NCI-H128 (cell line): ENCODE measurements at regions not wholly inside any gene's neighbourhood (a gene's known extent, or its start where the extent isn't known, plus 50 kb on each side); places are given as distances from the start of the nearest gene placed in this dataset.
"Not testable (repeated sequence)": the region's sequence is repeated elsewhere in the genome, so short reads cannot be mapped to it uniquely, and the experiment has no call there.

ENCODE experiments used
- DNase-seq: peaks from one replicate; lab custom pipeline; 2025; ENCODE audit not compliant: unreplicated experiment; lab: John Stamatoyannopoulos, UW

DNA sequence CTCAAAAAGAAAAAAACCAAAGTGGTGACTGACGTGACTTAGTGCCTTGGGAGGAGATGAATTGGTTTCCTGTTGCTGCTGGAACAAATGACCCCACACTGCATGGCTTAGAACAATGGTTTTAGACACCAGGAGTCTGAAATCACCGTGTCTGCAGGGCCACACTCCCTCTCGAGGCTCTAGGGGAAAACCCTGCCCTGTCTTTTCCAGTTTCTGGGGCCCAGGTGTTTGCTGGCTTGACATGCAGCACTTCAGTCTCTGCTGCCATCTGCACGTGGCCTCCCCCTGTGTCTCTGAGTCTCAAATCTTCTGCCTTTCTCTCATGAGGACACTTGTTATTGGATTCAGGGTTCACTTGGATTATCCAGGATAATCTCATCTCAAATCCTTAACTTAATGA lies 323.8 kb upstream of the TNRC6C start:
- no peak for DNase-seq

DNA sequence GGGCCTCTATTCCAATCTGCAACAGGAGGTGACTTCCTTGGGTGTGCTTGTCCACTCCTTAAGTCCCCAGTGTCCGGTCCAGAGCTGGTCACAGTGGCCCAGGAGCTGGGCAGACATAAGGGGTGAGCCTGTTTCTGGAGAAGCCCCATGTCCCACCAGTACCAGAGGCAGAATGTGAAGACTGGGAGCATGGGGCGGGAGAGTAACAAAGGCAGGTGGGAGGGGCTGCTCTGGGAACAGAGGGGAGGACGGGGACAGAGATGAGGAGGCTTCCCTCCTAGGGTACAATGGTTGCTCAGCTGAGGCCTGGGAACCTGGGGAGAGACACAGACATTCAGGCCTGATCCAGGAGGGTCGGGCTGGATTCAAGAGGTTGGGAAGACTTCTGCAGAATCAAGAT lies 323.3 kb upstream of the TNRC6C start:
- no peak for DNase-seq

DNA sequence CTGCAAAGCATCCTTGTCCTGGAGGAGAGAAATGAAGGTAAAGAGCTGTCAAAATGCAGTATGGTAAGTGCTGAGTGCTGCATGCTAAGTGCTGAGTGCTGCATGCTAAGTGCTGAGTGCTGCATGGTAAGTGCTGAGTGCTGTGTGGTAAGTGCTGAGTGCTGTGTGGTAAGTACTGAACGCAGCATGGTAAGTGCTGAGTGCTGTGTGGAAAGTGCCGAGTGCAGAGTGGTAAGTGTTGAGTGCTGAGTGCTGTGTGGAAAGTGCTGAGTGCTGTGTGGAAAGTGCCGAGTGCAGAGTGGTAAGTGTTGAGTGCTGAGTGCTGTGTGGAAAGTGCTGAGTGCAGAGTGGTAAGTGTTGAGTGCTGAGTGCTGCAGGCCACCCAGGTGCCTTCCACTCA lies 322.7 kb upstream of the TNRC6C start:
- DNase-seq = not testable (repeated sequence)

DNA sequence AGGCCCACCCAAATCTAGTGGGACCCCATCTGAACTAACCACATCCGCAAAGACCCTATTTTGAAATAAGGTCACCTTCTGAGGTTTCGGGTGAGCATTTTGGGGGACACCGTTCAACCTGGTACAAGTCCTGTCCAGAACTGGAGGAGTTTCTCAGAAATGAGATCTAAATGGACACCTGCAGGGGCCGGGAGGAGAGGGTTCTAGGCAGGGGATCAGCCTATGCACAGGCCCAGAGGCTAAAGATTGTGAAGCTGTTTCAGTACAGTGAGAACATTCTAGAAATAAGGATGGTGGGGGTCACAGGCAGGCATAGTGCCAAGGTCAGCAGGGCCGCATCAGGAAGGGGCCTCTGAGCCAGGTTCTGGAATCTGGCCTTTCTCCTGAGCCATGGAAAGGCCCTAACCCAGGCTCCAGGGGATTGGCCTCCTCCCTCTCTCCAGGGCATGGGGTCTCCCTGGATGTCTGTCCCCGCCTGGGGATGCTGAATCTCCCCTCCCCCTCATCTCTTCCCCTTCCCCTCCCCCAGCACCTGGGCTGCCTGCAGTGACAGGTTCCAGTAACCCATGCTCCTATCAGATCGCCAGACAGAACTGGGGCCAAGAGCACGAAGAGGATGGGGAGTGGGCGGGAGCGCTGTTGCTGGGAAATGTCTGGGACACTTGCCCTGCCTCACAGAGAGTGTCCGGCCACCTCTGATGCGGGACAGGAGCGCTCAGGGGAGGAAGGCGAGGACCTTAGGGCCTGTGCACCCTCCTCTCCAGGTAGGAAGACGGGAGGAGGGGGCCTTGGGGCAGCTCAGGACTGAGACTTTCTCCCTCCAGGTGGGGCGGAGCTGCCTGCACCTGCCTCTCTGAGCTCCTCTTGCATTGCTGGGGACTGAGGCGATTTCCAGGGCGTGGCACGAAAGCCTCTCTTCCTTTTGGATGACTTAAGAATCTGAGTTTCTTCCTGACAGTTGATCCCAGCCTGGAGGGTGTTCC lies 321.4 kb upstream of the TNRC6C start:
- no peak for DNase-seq

DNA sequence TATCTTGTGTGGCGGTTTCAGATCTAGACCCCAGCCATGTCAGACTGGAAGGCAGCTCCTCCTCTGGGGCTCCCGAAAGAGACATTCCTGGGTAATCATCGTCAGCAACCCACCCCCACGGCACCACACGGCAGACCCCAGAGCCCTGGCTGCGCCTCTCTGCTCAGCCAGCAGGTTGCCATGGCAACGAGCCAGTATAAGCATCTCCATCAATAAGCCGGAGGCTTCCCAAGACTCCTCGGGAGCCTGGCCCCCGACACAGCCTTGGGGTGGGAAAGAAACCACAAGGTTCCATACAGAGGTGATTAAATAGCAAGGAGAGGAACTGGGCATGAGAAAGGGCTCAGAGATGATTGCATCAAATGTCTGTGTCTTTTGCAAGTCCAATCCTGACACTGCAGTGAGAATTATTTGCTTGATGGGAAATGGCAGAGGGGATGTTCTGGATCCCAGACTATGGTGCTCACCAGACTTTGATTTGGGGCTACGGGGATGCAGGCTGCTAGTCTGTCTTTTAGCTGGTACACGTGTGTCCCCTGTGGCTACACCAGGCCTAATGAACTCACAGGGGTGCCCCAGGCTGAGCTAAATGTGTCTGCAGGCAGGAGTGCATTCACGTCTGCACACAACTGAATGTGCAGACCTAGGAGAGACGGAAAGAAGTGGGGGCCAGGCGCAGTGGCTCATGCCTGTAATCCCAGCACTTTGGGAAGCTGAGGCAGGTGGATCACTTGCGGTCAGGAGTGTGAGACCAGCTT lies 320.5 kb upstream of the TNRC6C start:
- DNase-seq = no peak

DNA sequence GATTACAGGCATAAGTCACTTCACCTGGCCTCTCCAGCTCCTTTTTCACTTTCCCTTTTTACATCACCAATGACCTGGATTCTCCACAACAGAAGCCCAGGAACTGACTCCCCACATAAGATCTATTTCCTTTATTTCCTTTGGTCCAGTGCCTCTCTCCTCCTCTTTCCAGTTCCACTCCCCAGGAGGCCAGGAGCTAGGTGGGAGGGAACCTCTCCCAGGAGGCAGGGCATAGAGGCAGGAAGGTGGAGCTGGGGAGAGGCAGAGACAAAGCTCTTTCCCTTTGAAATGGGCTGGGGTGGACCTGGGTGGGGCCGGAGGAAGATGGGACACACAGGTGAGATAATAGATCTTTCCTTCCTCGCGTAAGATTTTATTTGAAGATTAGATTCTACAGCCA lies 318.3 kb upstream of the TNRC6C start:
- DNase-seq = no peak

DNA sequence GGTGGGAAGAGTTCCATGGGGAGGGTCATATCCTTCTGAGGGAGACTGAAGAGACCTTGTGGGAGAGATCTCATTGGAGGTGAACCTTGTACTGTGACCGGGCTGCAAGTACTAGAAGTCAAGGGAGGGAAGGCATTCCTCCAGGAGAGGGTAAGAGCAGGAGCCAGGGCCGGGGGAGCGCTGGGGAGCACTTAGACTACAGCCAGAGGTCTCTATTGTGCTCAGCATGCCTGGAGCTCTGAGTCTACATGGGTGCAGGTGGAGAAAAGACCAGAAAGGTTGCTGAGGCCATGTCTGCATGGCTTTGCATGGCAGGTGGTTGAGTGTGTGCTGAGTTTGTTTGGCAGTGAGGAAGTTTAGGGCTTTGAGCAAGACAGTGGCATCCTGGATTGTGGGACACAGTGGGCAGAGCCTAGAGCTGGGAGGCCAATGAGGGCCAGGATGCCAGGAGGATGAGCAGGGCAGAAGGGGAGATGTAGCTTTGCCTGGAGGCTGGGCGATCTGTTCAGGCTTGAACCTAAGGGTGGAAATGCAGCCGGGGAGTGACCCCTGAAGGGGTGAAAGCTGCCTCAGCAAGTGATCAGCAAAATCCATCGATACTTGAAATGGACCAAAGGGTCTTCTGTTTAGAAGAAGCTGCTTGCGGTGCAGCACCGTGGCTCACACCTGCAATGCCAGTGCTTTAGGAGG lies 317.4 kb upstream of the TNRC6C start:
- no peak for DNase-seq

DNA sequence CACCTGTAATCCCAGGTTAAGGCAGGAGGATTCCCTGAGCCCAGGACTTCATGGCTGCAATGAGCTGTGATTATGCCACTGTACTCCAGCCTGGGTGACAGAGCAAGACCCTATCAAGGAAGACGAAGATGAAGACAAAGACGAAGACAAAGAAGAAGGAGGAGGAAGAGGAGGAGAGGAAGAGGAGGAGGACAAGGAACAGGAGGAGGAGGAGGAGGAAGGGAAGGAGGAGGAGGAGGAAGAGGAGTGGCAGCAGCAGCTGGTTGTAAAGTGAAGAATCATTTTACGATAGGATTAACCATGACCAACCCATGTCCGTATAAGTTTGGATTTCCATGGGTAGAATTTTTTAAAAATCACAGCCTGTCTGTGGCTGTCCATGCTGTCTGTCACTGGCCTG lies 316.8 kb upstream of the TNRC6C start:
- DNase-seq = no peak

DNA sequence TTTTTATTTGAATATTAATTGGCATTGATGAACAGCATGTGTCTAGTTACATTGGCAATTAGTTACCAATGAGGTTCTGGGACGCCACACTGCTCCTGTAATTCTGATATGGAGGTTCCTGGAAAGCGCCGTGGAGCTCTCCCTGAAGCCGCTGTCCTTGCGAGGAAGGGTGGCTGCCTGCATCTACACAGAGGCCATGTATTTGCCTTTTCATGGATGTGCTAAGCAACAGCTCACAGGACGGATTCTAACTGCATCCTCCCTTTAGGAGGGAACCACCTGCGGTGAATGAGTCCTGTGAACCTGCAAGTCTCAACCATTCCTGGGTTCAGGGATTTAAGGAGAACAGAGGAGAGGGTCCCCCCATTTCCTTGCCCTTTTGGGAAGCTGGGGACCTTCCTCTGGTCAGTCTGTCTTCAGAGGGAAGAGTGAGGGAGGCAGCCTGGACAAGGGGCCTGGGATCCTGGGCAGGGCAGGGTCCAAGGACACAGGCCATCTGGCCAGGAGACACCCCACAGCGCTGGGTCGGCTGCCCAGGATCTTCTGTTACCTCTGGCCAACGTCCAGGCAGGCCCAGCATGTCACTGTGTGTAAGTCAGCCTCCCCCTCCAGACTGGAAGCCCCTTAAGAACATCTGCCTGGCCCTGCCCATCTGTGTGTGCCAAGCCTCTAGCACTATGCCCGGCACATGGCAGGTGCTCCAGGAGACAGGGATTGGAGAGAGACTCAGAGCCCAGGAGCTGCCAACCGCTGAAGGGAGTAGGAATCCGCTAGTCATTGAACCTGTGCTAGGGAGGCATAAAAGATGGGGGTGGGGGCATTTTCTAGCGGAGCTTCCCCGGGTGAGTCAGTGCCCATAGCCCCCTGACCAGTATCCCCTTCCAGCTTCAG lies 314.1 kb upstream of the TNRC6C start:
- DNase-seq = no peak

DNA sequence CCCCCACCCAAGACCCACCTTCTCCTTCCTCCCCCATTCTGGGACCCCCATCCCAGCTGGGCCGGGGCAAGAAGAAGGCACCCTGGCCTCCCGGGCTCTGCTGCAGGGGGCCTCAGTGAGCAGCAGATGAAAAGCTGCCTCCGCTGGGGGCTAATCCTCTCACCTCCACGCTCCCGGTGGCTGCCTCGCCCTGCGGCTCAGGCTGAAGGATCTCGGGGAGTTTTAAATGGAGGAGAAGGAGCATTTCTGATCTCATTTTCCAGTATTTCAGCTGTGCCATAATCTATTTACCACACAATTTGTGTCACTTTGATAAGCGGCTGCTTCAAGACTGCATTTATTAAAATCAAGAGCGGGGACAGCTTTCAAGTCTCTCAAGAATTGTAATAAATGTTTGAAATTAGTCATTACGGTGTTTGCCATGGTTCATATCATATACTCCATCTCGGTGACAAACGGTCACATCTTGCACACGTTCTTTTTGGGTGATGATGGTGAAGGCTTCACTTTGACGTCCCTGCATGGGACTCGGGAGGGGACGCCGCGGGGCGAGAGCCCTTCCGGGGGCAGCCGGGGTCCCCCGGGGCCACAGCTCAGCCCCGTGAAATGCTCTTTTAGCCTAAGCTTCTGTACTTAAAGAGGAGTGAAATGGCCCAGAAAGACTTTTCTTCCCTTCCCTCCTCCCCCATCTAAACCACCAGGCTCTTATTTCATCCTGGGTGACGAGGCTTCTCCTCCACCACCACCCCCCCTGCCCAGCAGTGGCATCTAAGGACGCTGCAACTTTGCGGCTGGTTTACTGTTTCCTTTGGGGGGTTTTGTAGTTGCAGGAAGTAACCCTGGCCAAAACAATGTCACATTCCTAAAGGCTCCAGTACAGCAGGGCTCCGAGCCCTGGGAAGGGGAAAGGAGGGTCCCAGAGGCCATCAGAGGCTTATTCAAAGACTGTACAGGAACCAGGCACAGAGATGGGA lies 313.1 kb upstream of the TNRC6C start:
- no peak for DNase-seq

DNA sequence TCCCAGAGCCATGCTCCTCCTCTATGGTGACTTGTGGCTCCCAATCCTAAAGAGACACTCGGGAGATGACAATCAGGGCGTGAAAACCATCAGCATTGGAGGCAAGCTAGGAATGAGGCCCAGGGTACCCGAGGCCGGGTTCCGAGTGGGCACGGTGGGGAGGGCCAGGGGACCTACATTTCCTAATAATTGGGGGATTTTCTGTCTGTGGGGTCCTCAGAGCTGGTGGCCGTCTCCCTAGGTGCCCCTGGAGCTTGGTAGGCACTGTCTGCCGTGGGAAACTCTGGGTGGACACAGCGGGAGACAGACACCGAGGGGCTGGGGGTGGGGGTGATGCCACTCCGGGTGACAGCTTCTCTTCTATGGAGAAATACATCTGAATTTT lies 312.5 kb upstream of the TNRC6C start:
- DNase-seq = no peak

DNA sequence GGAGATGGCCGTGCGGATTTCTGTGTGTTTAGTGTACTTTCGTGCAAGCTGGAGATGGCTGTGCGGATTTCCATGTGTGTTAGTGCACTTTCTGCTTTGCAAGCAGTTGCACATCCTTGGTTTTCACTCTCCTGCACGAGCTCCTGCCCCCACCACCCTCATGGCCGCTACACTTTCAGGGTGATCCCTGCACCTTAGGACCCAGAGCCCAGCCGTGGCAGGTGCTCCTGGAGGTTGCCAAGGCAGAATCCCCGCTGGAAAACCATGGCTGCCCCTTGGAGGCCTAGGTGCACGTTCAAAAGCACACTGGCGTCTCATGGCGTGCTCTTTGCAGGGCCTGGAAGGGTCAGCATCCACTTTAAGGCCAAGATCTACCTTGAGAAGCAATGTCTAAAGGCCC lies 311.0 kb upstream of the TNRC6C start:
- DNase-seq = no peak

DNA sequence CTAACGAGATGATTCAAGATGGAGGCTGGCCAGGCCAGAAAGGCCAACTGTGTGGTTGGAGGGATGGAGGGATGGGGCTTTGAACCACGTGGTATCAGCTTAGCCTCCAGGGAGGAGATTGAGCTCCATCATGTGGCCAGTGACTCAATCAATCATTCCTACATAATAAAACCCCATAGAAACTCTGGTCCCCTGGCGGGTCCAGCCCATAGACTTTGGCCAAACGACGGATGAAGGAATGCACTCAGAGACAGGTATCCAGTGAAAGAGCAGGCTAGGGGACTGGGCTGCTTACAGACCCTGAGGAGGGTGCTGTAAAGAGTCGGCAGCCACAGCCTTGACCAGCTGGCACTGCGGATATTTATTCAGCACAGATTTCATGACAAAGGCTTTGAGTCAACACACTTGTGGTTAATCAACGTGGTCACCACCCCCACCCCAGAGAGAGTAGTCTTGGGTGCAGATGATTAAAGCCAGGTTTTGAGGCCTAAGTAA lies 308.7 kb upstream of the TNRC6C start:
- DNase-seq = no peak

DNA sequence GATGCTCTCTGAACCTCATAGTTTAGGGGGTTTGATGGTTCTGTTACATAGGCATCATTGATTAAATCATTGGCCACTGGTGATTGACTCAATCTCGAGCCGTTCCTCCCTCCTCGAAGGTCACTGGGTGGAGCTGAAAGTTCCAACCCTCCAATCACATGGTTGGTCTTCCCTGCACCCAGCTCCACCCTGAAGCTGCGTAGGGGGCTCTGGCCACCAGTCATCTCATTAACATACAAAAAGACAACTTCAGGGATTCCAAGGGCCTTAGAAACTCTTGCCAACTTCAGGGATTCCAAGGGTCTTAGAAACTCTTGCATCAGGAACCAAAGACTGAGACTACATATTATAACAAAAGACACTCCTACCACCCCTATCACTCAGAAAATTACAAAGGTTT lies 306.5 kb upstream of the TNRC6C start:
- DNase-seq = no peak

DNA sequence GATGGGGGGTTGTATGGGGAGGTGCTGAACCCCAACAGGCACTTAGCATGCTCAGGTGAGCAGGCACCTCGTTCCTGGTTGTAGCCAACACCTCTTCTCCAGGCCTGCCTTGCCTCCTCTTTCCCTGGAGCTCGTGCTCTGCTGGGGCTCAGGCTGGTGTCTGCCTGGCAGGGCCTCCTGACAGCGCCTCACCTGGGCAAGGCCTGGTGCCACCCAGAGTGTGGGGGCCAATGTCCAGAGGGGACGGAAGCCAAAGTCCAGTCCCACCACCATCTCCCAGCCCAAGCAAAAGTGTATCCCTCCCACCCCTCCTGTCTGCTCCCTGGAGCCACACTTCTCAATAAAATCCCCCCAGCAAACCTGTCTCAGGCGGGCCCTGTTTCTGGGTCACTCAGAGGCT lies 304.2 kb upstream of the TNRC6C start:
- no peak for DNase-seq

DNA sequence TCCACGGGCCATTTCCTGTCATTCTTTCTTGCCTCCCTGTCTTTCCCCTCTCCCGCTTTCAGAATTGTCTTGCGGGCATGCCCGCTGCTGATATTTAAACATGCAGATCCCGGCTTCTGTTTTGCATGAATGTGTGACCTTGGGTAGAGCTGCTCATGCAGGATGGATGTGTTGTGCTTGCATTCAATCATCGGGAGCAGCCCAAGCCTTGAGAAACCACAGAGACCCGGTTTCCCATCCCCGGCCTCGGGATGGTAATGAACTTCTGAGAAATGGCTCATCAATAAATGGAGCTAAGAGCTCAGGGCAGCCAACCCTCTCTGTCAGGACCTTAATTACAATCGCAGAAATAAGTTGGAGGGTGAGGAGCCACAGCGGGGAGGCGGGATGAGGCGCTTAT lies 303.7 kb upstream of the TNRC6C start:
- DNase-seq = no peak

DNA sequence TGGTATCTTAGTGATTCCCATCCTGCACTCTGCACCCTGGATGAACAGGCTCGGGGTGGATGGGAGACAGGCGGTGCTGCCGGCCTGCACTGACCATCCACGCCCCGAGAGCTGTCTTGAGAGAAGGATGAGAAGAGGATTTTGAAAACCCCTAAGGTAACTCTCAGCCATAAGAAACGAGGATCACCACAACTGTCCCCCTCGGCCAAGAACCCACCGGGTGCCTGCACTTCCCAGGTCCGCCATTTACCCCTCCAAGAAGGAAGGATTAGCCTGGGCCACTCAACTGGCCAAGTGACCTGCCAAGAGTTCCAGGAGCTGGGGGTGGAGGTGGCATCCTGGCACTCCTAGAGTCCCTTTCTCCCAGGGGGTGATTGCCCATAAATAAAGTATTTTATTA lies 302.4 kb upstream of the TNRC6C start:
- no peak for DNase-seq

DNA sequence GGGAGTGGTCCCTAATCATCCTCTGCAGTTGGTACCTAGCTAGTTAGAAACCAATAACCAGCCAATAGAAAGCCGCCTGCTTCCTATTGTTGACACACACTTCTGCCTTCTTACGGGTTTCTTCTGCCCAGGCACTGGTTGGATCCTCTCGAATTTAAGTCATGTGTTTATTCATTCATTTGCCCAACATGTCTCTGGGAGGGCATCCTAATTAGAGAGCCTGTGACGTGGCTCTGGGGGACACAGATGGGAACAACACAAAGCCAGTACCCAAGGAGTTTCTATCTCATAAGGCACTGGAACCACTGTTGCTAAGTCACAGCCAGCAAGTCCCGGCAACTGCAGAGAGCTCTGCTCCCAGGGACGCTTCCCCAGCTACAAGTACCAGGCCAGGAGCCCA lies 300.7 kb upstream of the TNRC6C start:
- DNase-seq = no peak

DNA sequence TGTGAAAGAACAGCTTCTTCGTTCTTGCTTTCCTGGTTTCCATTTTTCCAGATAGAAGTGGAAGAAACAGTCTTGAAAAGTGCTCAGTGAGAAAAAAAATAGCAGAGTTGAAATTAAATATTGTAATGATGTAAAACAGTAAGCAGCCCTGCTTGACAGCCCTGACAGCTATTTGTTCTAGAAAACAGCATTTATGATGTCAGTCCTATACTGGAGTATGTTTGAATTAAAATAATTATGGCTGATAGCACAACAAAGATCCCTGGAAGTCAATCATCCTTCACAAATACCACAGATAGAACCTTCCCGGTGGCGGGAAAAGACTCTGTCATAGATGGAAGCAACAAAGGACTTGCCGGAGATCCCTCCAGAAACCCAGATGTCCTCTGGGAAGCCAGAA lies 298.0 kb upstream of the TNRC6C start:
- no peak for DNase-seq
